Right lobe of liver (tissue), 4 donors: ENCODE measurements at regions not wholly inside any gene's neighbourhood (a gene's known extent, or its start where the extent isn't known, plus 50 kb on each side); places are given as distances from the start of the nearest gene placed in this dataset.

ENCODE experiments used
- POLR2A ChIP-seq: fragments of 450-650 bp; IDR thresholded peaks from one replicate; pipeline ENCODE4 v1.6.1; 2017; ENCODE audit warnings: antibody characterized with exemption, mild to moderate bottlenecking
- TF ChIP-seq, protein P1 (sequence below), 4 donors: fragments of 200-600 bp in 3 of 4; fragments of 450-650 bp in 1 of 4; IDR thresholded peaks; one replicate each; pipeline versions ENCODE4 v1.5.1 to v1.8.0; 2016 to 2022; ENCODE audit warnings: antibody characterized with exemption in 4 of 4, mild to moderate bottlenecking in 2 of 4
- donor health status: DM: no; HTN: no; CAD: no.
- donor health status: DM: no; HTN: no; CAD: no.
- donor health status: DM: no; HTN: yes; CAD: no.

DNA sequence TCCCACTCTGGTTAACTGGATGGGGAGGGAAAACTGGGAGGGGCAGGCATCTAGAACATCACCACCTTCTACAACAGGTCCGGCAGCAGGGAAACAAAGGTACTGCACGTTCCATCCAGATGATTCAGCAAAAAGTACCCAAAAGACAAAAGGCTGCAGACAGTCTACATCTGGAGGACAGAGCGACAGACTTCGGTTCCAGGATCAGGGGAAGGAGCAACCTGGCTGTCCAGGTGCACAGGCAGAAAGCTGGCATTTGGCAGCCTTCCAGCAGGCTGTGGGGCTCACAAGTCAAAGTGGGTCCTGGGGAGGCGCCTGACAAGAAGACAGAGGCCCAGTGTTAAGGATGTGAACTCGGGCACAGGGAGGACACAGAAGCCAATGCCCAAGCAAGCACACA lies 202.9 kb downstream of the SUCLA2 start:
- TF ChIP-seq, protein P1, sequence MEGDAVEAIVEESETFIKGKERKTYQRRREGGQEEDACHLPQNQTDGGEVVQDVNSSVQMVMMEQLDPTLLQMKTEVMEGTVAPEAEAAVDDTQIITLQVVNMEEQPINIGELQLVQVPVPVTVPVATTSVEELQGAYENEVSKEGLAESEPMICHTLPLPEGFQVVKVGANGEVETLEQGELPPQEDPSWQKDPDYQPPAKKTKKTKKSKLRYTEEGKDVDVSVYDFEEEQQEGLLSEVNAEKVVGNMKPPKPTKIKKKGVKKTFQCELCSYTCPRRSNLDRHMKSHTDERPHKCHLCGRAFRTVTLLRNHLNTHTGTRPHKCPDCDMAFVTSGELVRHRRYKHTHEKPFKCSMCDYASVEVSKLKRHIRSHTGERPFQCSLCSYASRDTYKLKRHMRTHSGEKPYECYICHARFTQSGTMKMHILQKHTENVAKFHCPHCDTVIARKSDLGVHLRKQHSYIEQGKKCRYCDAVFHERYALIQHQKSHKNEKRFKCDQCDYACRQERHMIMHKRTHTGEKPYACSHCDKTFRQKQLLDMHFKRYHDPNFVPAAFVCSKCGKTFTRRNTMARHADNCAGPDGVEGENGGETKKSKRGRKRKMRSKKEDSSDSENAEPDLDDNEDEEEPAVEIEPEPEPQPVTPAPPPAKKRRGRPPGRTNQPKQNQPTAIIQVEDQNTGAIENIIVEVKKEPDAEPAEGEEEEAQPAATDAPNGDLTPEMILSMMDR (IDR thresholded peaks at IDR 0.05): no peak
- TF ChIP-seq POLR2A: no peak
